ENCODE measurements at regions not wholly inside any gene's neighbourhood (a gene's known extent, or its start where the extent isn't known, plus 50 kb on each side); places are given as distances from the start of the nearest gene placed in this dataset.

GRCh38 chr1:195867638-195868037, 740.6 kb downstream of the KCNT2 start:
- TF ChIP-seq CTCF (IDR thresholded peaks at IDR 0.05 in 2 of 3, conservative IDR thresholded peaks at IDR 0.05 in 1 of 3; ENCODE audit: borderline replicate concordance in 1 of 3, insufficient read depth in 1 of 3, low read depth in 2 of 3, low read length in 2 of 3) (no peak), SP1 (IDR thresholded peaks at IDR 0.05; ENCODE audit: low read depth) (no peak), POLR2A (IDR thresholded peaks at IDR 0.05; ENCODE audit: borderline replicate concordance, extremely low read depth, insufficient read depth, insufficient read length) (no peak), REST (IDR thresholded peaks at IDR 0.05; ENCODE audit: low read depth) (no peak), RAD21 (IDR thresholded peaks at IDR 0.05; ENCODE audit: low read depth) (no peak), EZH2phosphoT487 (IDR thresholded peaks at IDR 0.05; ENCODE audit: borderline replicate concordance) (no peak), YY1 (IDR thresholded peaks at IDR 0.05; ENCODE audit: extremely low read depth, insufficient replicate concordance, low read depth, low read length) (no peak), ZNF274 (IDR thresholded peaks at IDR 0.05; ENCODE audit: low read depth, low read length) (no peak), EGR1 (IDR thresholded peaks at IDR 0.05; ENCODE audit: low read depth) (no peak), ZBTB33 (IDR thresholded peaks at IDR 0.05; ENCODE audit: extremely low read depth, insufficient replicate concordance, low read length) (no peak), CEBPB (IDR thresholded peaks at IDR 0.05; ENCODE audit: low read depth) (no peak), POLR2AphosphoS5 (IDR thresholded peaks at IDR 0.05; ENCODE audit: low read depth, low read length) (no peak), MAX (IDR thresholded peaks at IDR 0.05) (no peak), EZH2 (IDR thresholded peaks at IDR 0.05) (no peak)

Measured in HCT116 (cell line).